Fibroblast of lung (primary cell): ENCODE measurements at regions not wholly inside any gene's neighbourhood (a gene's known extent, or its start where the extent isn't known, plus 50 kb on each side); places are given as distances from the start of the nearest gene placed in this dataset.

Experiments used
- DNase-seq, 2 donors: peaks; one replicate each; pipeline versions ENCODE4 v3.0.0 to v3.0.0-alpha.2; 2010; ENCODE audit warnings: low read depth in 2 of 2
- H2AFZ ChIP-seq: 2 replicates; pipeline ENCODE4 v1.5.1; 2012; ENCODE audit warnings: low read length, control low read depth, inconsistent platforms
- H3K27ac ChIP-seq: 2 replicates; pipeline ENCODE4 v1.5.1; 2011; ENCODE audit warnings: low read length, control low read depth; ENCODE audit not compliant: insufficient read depth
- H3K27me3 ChIP-seq: 2 replicates; pipeline ENCODE4 v1.5.1; 2011; ENCODE audit warnings: mild to moderate bottlenecking, low read length; ENCODE audit not compliant: control insufficient read depth, insufficient read depth
- H3K36me3 ChIP-seq: 2 replicates; pipeline ENCODE4 v1.5.1; 2011; ENCODE audit warnings: low read length; ENCODE audit not compliant: control insufficient read depth, insufficient read depth
- H3K4me1 ChIP-seq: 2 replicates; pipeline ENCODE4 v1.5.1; 2011; ENCODE audit warnings: low read length; ENCODE audit not compliant: control insufficient read depth, insufficient read depth; ENCODE audit errors: extremely low read depth
- H3K4me2 ChIP-seq: 2 replicates; pipeline ENCODE4 v1.5.1; 2011; ENCODE audit warnings: low read length, control low read depth; ENCODE audit not compliant: insufficient read depth; ENCODE audit errors: extremely low read depth
- H3K4me3 ChIP-seq, 4 experiments: fragments of 200-600 bp in 1 of 4; sonication (generic) in 1 of 4; replicated peaks in 1 of 4; 2 replicates each; pipeline ENCODE4 v1.5.1; 2011 to 2016; ENCODE audit warnings: low read length in 4 of 4, low read depth in 3 of 4, mild to moderate bottlenecking in 3 of 4, control low read depth in 2 of 4, inconsistent platforms in 1 of 4, mixed read lengths in 1 of 4; ENCODE audit not compliant: insufficient read depth in 1 of 4; ENCODE audit errors: control extremely low read depth in 1 of 4
- H3K79me2 ChIP-seq: 2 replicates; pipeline ENCODE4 v1.5.1; 2012; ENCODE audit warnings: mild to moderate bottlenecking, low read length, inconsistent platforms; ENCODE audit not compliant: control insufficient read depth, insufficient read depth
- H3K9ac ChIP-seq: 2 replicates; pipeline ENCODE4 v1.5.1; 2011; ENCODE audit warnings: mild to moderate bottlenecking, low read length, control low read depth; ENCODE audit not compliant: insufficient read depth
- H3K9me3 ChIP-seq: 2 replicates; pipeline ENCODE4 v1.5.1; 2012; ENCODE audit warnings: low read depth, low read length; ENCODE audit not compliant: control insufficient read depth, insufficient read depth
- H4K20me1 ChIP-seq: 2 replicates; pipeline ENCODE4 v1.5.1; 2011; ENCODE audit warnings: low read length; ENCODE audit not compliant: control insufficient read depth, insufficient read depth; ENCODE audit errors: extremely low read depth
- CTCF ChIP-seq, 2 donors: IDR thresholded peaks in 1 of 2; conservative IDR thresholded peaks in 1 of 2; 1 replicate in 1 of 2; 2 replicates in 1 of 2; pipeline ENCODE4 v1.5.1; 2011 to 2012; ENCODE audit warnings: low read length in 2 of 2, control low read depth in 1 of 2, inconsistent platforms in 1 of 2, low read depth in 1 of 2, mild to moderate bottlenecking in 1 of 2
- EZH2 ChIP-seq: IDR thresholded peaks from 2 replicates; pipeline ENCODE4 v1.5.1; 2012; ENCODE audit warnings: low read length, control low read depth, mild to moderate bottlenecking; ENCODE audit errors: missing control alignments

- H3K9me3 ChIP-seq, result no peaks in the 10 kb centered on the region
- H3K27me3 ChIP-seq, result peaks cover 5% of the 10 kb centered on the region
- no peak overlapping the region for H3K9ac ChIP-seq
- no peaks in the 10 kb centered on the region for H3K36me3 ChIP-seq
- H3K4me2 ChIP-seq, result no peak overlapping the region
- H3K4me1 ChIP-seq, result no peaks in the 10 kb centered on the region
- H3K79me2 ChIP-seq, result no peaks in the 10 kb centered on the region
- H3K4me3 ChIP-seq, result no peak overlapping the region
- H2AFZ ChIP-seq, result no peak overlapping the region
- TF ChIP-seq EZH2, result no peak
- H4K20me1 ChIP-seq, result no peaks in the 10 kb centered on the region
- H3K27ac ChIP-seq, result no peak overlapping the region
- DNase-seq, result no peak
These were observed 112.8 kb upstream of the PABPC3 start for GRCh38 chr13:24983094-24983493.

- no peak overlapping the region for H3K4me2 ChIP-seq
- H3K9ac ChIP-seq, result no peak overlapping the region
- H3K4me1 ChIP-seq, result no peaks in the 10 kb centered on the region
- no peak overlapping the region for H2AFZ ChIP-seq
- no peaks in the 10 kb centered on the region for H3K36me3 ChIP-seq
- H3K79me2 ChIP-seq, result no peaks in the 10 kb centered on the region
- no peak overlapping the region for H3K27ac ChIP-seq
- TF ChIP-seq CTCF (conservative IDR thresholded peaks at IDR 0.05 in 1 of 2, IDR thresholded peaks at IDR 0.05 in 1 of 2; ENCODE audit: low read depth in 1 of 2, low read length in 2 of 2) (no peak), EZH2 (no peak)
- H3K4me3 ChIP-seq, result no peak overlapping the region
- peaks cover 12% of the 10 kb centered on the region for H3K27me3 ChIP-seq
- no peak for DNase-seq
- H3K9me3 ChIP-seq, result no peaks in the 10 kb centered on the region
- no peaks in the 10 kb centered on the region for H4K20me1 ChIP-seq
These were observed 111.8 kb upstream of the PABPC3 start for GRCh38 chr13:24984134-24984533.

GRCh38 chr13:24985107-24985506 lies 110.8 kb upstream of the PABPC3 start:
- no peak for DNase-seq
- no peak overlapping the region for H3K27ac ChIP-seq

More at GRCh38 chr13:24985107-24985506, 110.8 kb upstream of the PABPC3 start:
- TF ChIP-seq CTCF (conservative IDR thresholded peaks at IDR 0.05 in 1 of 2, IDR thresholded peaks at IDR 0.05 in 1 of 2; ENCODE audit: low read depth in 1 of 2, low read length in 2 of 2), result no peak
- TF ChIP-seq EZH2, result no peak
- no peak overlapping the region for H2AFZ ChIP-seq
- H3K27me3 ChIP-seq, result peaks cover 15% of the 10 kb centered on the region
- H3K79me2 ChIP-seq, result no peaks in the 10 kb centered on the region
- no peaks in the 10 kb centered on the region for H3K9me3 ChIP-seq
- H3K4me1 ChIP-seq, result no peaks in the 10 kb centered on the region
- H3K36me3 ChIP-seq, result no peaks in the 10 kb centered on the region
- no peak overlapping the region for H3K9ac ChIP-seq
- H3K4me2 ChIP-seq, result no peak overlapping the region
- H3K4me3 ChIP-seq, result no peak overlapping the region
- H4K20me1 ChIP-seq, result no peaks in the 10 kb centered on the region
